ENCODE measurements at regions not wholly inside any gene's neighbourhood (a gene's known extent, or its start where the extent isn't known, plus 50 kb on each side); places are given as distances from the start of the nearest gene placed in this dataset.
A peak's percentile ranks its signal among the peaks of the same experiment; 100 is the strongest.

DNA sequence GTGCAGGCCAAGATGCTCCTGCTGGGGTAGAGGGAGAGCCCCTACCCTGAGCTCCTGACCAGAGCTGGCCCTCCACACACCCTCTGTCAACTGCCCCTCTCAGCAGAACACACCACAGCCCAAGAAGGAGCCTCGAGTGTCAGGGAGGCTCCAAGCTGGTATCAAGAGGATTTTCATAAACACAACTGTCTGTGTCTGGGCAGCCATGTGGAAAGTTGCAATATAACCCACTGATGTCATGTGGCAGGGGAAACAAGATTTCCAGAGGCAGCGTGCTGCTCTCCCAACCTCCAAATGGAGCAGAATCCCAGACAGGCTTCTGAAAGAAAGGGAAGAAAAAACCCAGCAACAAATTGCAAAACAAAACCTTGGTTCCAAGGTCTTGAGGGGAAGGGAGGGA lies 569.9 kb downstream of the BUD13 start:
- Histone ChIP-seq H3K4me1 (ENCODE audit: control insufficient read depth in 2 of 3, insufficient read depth in 2 of 3, low read depth in 1 of 3, low read length in 3 of 3) (peaks cover 0 to 3% (median 0%) of the 10 kb centered on the region in 3 donors), H3K9me3 (ENCODE audit: control insufficient read depth in 2 of 3, insufficient read depth in 1 of 3, low read length in 3 of 3) (no peaks in the 10 kb centered on the region), H3K27me3 (ENCODE audit: control insufficient read depth, insufficient read depth, low read length) (no peaks in the 10 kb centered on the region), H3K9ac (ENCODE audit: low read length in 3 of 3) (no peak overlapping the region), H3K27ac (ENCODE audit: low read depth in 2 of 2, low read length in 2 of 2) (no peak overlapping the region), H3K4me3 (ENCODE audit: low read length in 3 of 3) (no peak overlapping the region), H3K36me3 (ENCODE audit: control insufficient read depth in 2 of 3, insufficient read depth in 3 of 3, low read length in 3 of 3) (no peaks in the 10 kb centered on the region)
- DNase-seq (peak in 3 of 5 donors; percentile 50 to 58 (median 58)), FAIRE-seq (no peak)
- TF ChIP-seq, protein P1, sequence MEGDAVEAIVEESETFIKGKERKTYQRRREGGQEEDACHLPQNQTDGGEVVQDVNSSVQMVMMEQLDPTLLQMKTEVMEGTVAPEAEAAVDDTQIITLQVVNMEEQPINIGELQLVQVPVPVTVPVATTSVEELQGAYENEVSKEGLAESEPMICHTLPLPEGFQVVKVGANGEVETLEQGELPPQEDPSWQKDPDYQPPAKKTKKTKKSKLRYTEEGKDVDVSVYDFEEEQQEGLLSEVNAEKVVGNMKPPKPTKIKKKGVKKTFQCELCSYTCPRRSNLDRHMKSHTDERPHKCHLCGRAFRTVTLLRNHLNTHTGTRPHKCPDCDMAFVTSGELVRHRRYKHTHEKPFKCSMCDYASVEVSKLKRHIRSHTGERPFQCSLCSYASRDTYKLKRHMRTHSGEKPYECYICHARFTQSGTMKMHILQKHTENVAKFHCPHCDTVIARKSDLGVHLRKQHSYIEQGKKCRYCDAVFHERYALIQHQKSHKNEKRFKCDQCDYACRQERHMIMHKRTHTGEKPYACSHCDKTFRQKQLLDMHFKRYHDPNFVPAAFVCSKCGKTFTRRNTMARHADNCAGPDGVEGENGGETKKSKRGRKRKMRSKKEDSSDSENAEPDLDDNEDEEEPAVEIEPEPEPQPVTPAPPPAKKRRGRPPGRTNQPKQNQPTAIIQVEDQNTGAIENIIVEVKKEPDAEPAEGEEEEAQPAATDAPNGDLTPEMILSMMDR (IDR thresholded peaks at IDR 0.05; ENCODE audit: borderline replicate concordance, extremely low read depth, insufficient read depth), result no peak
- intact Hi-C loops (cut with DNase I), result no loop called here

DNA sequence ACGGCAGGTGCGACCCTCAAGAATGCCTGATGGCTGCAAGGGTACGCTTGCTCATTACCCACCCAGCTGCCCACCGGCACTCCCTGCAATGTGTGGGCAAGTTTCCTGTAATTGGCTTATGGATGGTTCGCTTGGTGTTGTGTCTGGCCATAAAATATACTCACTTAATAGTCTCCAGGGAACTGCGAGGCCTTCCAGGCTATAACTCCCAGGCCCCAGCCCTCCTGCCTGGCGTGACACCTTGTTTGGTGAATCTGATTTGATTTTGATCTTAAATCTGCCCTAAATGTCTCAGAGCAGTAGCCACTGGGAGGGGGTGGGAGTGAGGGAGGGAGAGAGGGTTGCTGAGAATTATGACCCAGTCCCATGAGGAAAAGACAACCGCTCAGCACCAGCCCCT lies 572.2 kb downstream of the BUD13 start:
- Histone ChIP-seq H3K36me3 (ENCODE audit: control insufficient read depth in 2 of 3, insufficient read depth in 3 of 3, low read length in 3 of 3) (no peaks in the 10 kb centered on the region), H3K9ac (ENCODE audit: low read length in 3 of 3) (no peak overlapping the region), H3K4me3 (ENCODE audit: low read length in 3 of 3) (no peak overlapping the region), H3K27me3 (ENCODE audit: control insufficient read depth, insufficient read depth, low read length) (no peaks in the 10 kb centered on the region), H3K9me3 (ENCODE audit: control insufficient read depth in 2 of 3, insufficient read depth in 1 of 3, low read length in 3 of 3) (no peaks in the 10 kb centered on the region), H3K27ac (ENCODE audit: low read depth in 2 of 2, low read length in 2 of 2) (no peak overlapping the region), H3K4me1 (ENCODE audit: control insufficient read depth in 2 of 3, insufficient read depth in 2 of 3, low read depth in 1 of 3, low read length in 3 of 3) (peaks cover 0 to 3% (median 0%) of the 10 kb centered on the region in 3 donors)
- DNase-seq, result no peak
- intact Hi-C loops (cut with DNase I), result no loop called here
- TF ChIP-seq, protein P1 (IDR thresholded peaks at IDR 0.05; ENCODE audit: borderline replicate concordance, extremely low read depth, insufficient read depth), result no peak
- no peak for FAIRE-seq

DNA sequence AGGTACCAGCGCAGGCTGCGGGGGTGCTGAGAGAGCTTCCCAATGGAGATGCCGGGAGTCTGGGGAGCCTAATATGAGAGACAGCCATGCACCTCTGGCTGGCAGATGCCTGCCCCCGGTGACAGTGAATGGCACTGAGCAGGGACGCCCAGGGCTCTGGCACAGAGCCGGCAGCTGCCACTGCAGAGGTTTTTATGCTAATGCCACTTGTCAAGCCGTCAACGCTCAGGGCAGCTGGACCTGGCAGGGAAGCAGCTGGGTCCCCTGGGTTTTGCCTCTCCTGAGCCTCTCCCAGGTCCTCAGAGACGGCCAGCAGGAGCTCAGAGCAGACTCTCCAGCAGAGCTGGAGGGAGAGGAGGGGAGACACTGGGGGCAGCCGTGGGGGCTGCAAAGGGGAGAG lies 573.6 kb downstream of the BUD13 start:
- DNase-seq (no peak), FAIRE-seq (no peak)
- H3K4me1 ChIP-seq (ENCODE audit: control insufficient read depth in 2 of 3, insufficient read depth in 2 of 3, low read depth in 1 of 3, low read length in 3 of 3), result peaks cover 0 to 7% (median 6%) of the 10 kb centered on the region in 3 donors
- H3K27ac ChIP-seq (ENCODE audit: low read depth in 2 of 2, low read length in 2 of 2), result no peak overlapping the region
- H3K27me3 ChIP-seq (ENCODE audit: control insufficient read depth, insufficient read depth, low read length), result no peaks in the 10 kb centered on the region
- TF ChIP-seq, protein P1 (IDR thresholded peaks at IDR 0.05; ENCODE audit: borderline replicate concordance, extremely low read depth, insufficient read depth), result no peak
- H3K9ac ChIP-seq (ENCODE audit: low read length in 3 of 3), result no peak overlapping the region
- no peaks in the 10 kb centered on the region for H3K36me3 ChIP-seq (ENCODE audit: control insufficient read depth in 2 of 3, insufficient read depth in 3 of 3, low read length in 3 of 3)
- intact Hi-C loops (cut with DNase I), result no loop called here
- no peak overlapping the region for H3K4me3 ChIP-seq (ENCODE audit: low read length in 3 of 3)
- H3K9me3 ChIP-seq (ENCODE audit: control insufficient read depth in 2 of 3, insufficient read depth in 1 of 3, low read length in 3 of 3), result no peaks in the 10 kb centered on the region
